ENCODE measurements at regions not wholly inside any gene's neighbourhood (a gene's known extent, or its start where the extent isn't known, plus 50 kb on each side); places are given as distances from the start of the nearest gene placed in this dataset.

DNA sequence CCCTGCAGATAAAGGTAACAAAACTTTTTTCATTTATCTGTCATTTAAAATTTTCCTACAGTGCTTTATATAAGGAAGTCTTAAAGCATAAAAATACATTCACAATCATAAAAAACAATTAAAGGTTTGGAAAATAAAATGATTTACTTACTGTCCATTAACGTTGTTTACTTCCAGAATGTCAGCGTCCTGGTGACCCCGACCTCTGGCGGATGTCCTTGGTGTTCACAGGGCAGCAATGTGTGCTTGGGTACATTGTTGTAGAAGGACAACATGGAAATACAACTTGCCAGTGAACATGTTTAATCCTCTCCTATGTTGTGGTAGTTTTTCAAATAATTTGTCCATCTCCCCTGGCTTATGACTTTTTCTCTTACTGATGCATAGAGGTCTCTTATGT lies 168.8 kb upstream of the NDN start:
- TF ChIP-seq CTCF (IDR thresholded peaks at IDR 0.05) (peak in 2 of 4 donors; percentile 4 to 16), POLR2A (IDR thresholded peaks at IDR 0.05) (no peak)

Measured in right lobe of liver (tissue), 4 donors.